GM12878 (cell line): ENCODE measurements at regions not wholly inside any gene's neighbourhood (a gene's known extent, or its start where the extent isn't known, plus 50 kb on each side); places are given as distances from the start of the nearest gene placed in this dataset.

ENCODE experiments used
- ATAC-seq: fragments of 200-7000 bp; cut with Tn5 transposase; 3 replicates; pipeline ENCODE4 v1.9.1; 2020; ENCODE audit warnings: mild to moderate bottlenecking, moderate library complexity
- BruUV-seq: library from RNA; stranded (reverse); fragments of 400-500 nt; replicated peaks from 2 replicates; lab custom pipeline; 2021; lab: Mats Ljungman, UMichigan
- CTCF ChIA-PET: fragments of 300-600 bp; sonication (Branson Sonifier 250); formaldehyde crosslinking; extraction: SDS; loops from one replicate; lab custom pipeline; 2021; ENCODE audit warnings: inconsistent platforms; lab: Yijun Ruan, JAX
- POLR2A ChIA-PET: fragments of 350-600 bp; formaldehyde crosslinking; extraction: SDS; loops from one replicate; lab custom pipeline; 2021; ENCODE audit warnings: inconsistent platforms; lab: Charles Lee
- RAD21 ChIA-PET: fragments of 300-600 bp; sonication (Branson Sonifier 250); formaldehyde crosslinking; loops from one replicate; lab custom pipeline; 2023; ENCODE audit warnings: antibody characterized with exemption; ENCODE audit not compliant: unreplicated experiment; lab: Charles Lee
- SMC1A ChIA-PET: fragments of 300-600 bp; sonication (Branson Sonifier 250); formaldehyde crosslinking; loops from one replicate; lab custom pipeline; 2023; ENCODE audit not compliant: unreplicated experiment, uncharacterized antibody; lab: Charles Lee
- DNase-seq: peaks from one replicate; pipeline ENCODE4 v3.0.0-alpha.2; 2011; ENCODE audit warnings: low read depth, low spot score
- FAIRE-seq: peaks from 3 replicates; lab custom pipeline; 2011; peaks lifted over from hg19 to GRCh38; lab: Jason Lieb, UNC
- H2AFZ ChIP-seq: 2 replicates; pipeline ENCODE4 v1.6.0; 2011; ENCODE audit warnings: low read depth, low read length, control low read depth; ENCODE audit not compliant: control insufficient read depth
- H3K27ac ChIP-seq: 2 replicates; pipeline ENCODE4 v1.5.1; 2011; ENCODE audit warnings: control low read depth; ENCODE audit not compliant: control insufficient read depth, insufficient read depth
- H3K27me3 ChIP-seq, 2 experiments: replicated peaks in 1 of 2; 2 replicates each; pipeline versions ENCODE4 v1.6.0 to v1.6.1; 2011; ENCODE audit warnings: low read length in 1 of 2; ENCODE audit not compliant: control insufficient read depth in 2 of 2, insufficient read depth in 2 of 2
- H3K36me3 ChIP-seq, 2 experiments: 2 replicates each; pipeline ENCODE4 v1.5.1; 2011; ENCODE audit warnings: low read length in 1 of 2; ENCODE audit not compliant: control insufficient read depth in 2 of 2, insufficient read depth in 2 of 2
- H3K4me1 ChIP-seq: 2 replicates; pipeline ENCODE4 v1.6.1; 2011; ENCODE audit warnings: mild to moderate bottlenecking, low read length, moderate library complexity, mixed read lengths; ENCODE audit not compliant: control insufficient read depth, insufficient read depth
- H3K4me2 ChIP-seq: 2 replicates; pipeline ENCODE4 v1.6.0; 2011; ENCODE audit warnings: control low read depth; ENCODE audit not compliant: control insufficient read depth, insufficient read depth
- H3K4me3 ChIP-seq: fragments of 200-600 bp; sonication (generic); 2 replicates; pipeline ENCODE4 v1.5.1; 2016
- H3K79me2 ChIP-seq: 2 replicates; pipeline ENCODE4 v1.6.0; 2011; ENCODE audit warnings: low read length; ENCODE audit not compliant: control insufficient read depth, insufficient read depth
- H3K9ac ChIP-seq: 2 replicates; pipeline ENCODE4 v1.8.0; 2011; ENCODE audit warnings: low read length, control low read depth, mixed read lengths; ENCODE audit not compliant: control insufficient read depth, insufficient read depth
- H3K9me3 ChIP-seq: replicated peaks from 3 replicates; pipeline ENCODE4 v1.5.1; 2011; ENCODE audit warnings: mild to moderate bottlenecking, low read length; ENCODE audit not compliant: control insufficient read depth, insufficient read depth
- H4K20me1 ChIP-seq: 2 replicates; pipeline ENCODE4 v1.6.0; 2011; ENCODE audit not compliant: control insufficient read depth, insufficient read depth
- BACH1 ChIP-seq: fragments of 450-650 bp; IDR thresholded peaks from 2 replicates; pipeline ENCODE4 v1.6.1; 2017; ENCODE audit warnings: mild to moderate bottlenecking, borderline replicate concordance
- CREM ChIP-seq: IDR thresholded peaks from 2 replicates; pipeline ENCODE4 v1.6.1; 2014; ENCODE audit warnings: antibody characterized with exemption, low read depth
- EED ChIP-seq: sonication (generic); IDR thresholded peaks from 2 replicates; pipeline ENCODE4 v1.6.1; 2016; ENCODE audit warnings: antibody characterized with exemption, low read depth
- FOS ChIP-seq: IDR thresholded peaks from 3 replicates; pipeline ENCODE4 v1.6.1; 2011; ENCODE audit warnings: borderline replicate concordance; ENCODE audit not compliant: insufficient read length; ENCODE audit errors: extremely low read depth
- HCFC1 ChIP-seq: fragments of 150-350 bp; IDR thresholded peaks from 2 replicates; pipeline ENCODE4 v1.6.1; 2014; ENCODE audit warnings: low read length
- HDGF ChIP-seq: fragments of 450-650 bp; IDR thresholded peaks from 2 replicates; pipeline ENCODE4 v1.6.1; 2016; ENCODE audit warnings: antibody characterized with exemption
- IKZF1 ChIP-seq: fragments of 450-650 bp; conservative IDR thresholded peaks from 2 replicates; pipeline ENCODE4 v1.6.1; 2017; ENCODE audit warnings: antibody characterized with exemption, mild to moderate bottlenecking
- MYB ChIP-seq: fragments of 150-350 bp; IDR thresholded peaks from 2 replicates; pipeline ENCODE4 v1.6.1; 2014; ENCODE audit warnings: mild to moderate bottlenecking, low read depth, low read length, borderline replicate concordance
- NBN ChIP-seq: fragments of 450-650 bp; IDR thresholded peaks from 2 replicates; pipeline ENCODE4 v1.6.1; 2016
- RAD21 ChIP-seq: IDR thresholded peaks from 2 replicates; pipeline ENCODE4 v1.6.1; 2011; ENCODE audit warnings: mild to moderate bottlenecking, low read depth, low read length, moderate library complexity; ENCODE audit not compliant: insufficient read depth
- SIN3A ChIP-seq: IDR thresholded peaks from 2 replicates; pipeline ENCODE4 v1.6.1; 2012; ENCODE audit warnings: low read depth, low read length, improper control_type of control experiment
- SIX5 ChIP-seq: IDR thresholded peaks from 2 replicates; pipeline ENCODE4 v1.6.1; 2011; ENCODE audit warnings: mild to moderate bottlenecking, low read depth, low read length, moderate library complexity; ENCODE audit not compliant: severe bottlenecking
- ZBED1 ChIP-seq: IDR thresholded peaks from 2 replicates; pipeline ENCODE4 v1.6.1; 2016; ENCODE audit warnings: borderline replicate concordance
- ZNF24 ChIP-seq: fragments of 450-650 bp; IDR thresholded peaks from 2 replicates; pipeline ENCODE4 v1.6.1; 2017; ENCODE audit warnings: antibody characterized with exemption, mild to moderate bottlenecking
- ZNF622 ChIP-seq: fragments of 450-650 bp; IDR thresholded peaks from 2 replicates; pipeline ENCODE4 v1.6.1; 2017; ENCODE audit warnings: mild to moderate bottlenecking, inconsistent platforms
- WGBS: methylation state at CpG from one replicate; pipeline ENCODE4 v1.1.6; 2016; ENCODE audit warnings: low lambda C conversion rate; ENCODE audit not compliant: insufficient replicate concordance, insufficient coverage; ENCODE audit errors: missing lambda C conversion rate; 5-methylcytosine and 5-hydroxymethylcytosine counted together
- in situ Hi-C: fragments of 300-500 bp; cut with MboI; formaldehyde crosslinking; loops from 9 replicates; pipeline ENCODE4 v1.14.3; 2018; ENCODE audit warnings: mixed read lengths
- intact Hi-C: fragments of 100-400 bp; cut with micrococcal nuclease; formaldehyde crosslinking; loops from one replicate; pipeline ENCODE4 v1.14.2; 2022; ENCODE audit not compliant: unreplicated experiment
- TF ChIP-seq, protein P1 (sequence below): fragments of 450-650 bp; formaldehyde crosslinking; IDR thresholded peaks from 2 replicates; pipeline ENCODE4 v1.5.0; 2022; ENCODE audit warnings: mild to moderate bottlenecking, missing genetic modification characterization
- TF ChIP-seq, protein P2 (sequence below): fragments of 150-350 bp; IDR thresholded peaks from 2 replicates; pipeline ENCODE4 v1.6.1; 2014; ENCODE audit warnings: mild to moderate bottlenecking, low read depth, low read length
- TF ChIP-seq, protein P3 (sequence below): fragments of 450-650 bp; IDR thresholded peaks from 2 replicates; pipeline ENCODE4 v1.6.1; 2016; ENCODE audit warnings: mild to moderate bottlenecking
- TF ChIP-seq, protein P4 (sequence below): IDR thresholded peaks from 2 replicates; pipeline ENCODE4 v1.6.1; 2012; ENCODE audit warnings: low read length, inconsistent platforms

DNA sequence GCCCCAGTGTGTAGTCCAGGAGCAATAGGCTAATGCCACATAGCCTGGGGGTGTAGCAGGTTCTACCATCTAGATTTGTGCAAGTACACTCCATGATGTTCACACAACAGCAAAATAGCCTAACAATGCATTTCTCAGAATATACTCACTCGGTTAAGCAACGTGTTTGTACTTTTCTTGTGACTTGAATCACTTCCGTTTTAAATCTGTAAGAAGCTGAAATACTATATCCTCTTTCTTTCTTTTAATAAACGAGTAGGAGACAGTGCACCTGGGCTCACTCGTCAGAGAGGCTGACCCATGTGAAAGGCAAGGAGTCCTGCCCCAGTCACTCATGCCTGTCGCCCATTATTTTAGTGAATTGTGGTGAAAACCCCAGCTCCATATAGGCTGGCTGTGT lies 201.6 kb downstream of the FOXA2 start:
- POLR2A ChIA-PET, result no interaction called here
- Histone ChIP-seq H3K36me3 (no peaks in the 10 kb centered on the region), H3K79me2 (no peaks in the 10 kb centered on the region), H3K27ac (no peak overlapping the region), H3K9ac (no peak overlapping the region), H3K4me3 (no peak overlapping the region), H2AFZ (no peak overlapping the region), H3K27me3 (no peaks in the 10 kb centered on the region), H3K9me3 (no peaks in the 10 kb centered on the region), H3K4me2 (no peak overlapping the region), H4K20me1 (no peaks in the 10 kb centered on the region), H3K4me1 (no peaks in the 10 kb centered on the region)
- peak; percentile 44 for ATAC-seq
- no TSS peak for BruUV-seq
- intact Hi-C loops, result no loop called here
- WGBS, result 22% methylated on average over 6 of the region's 6 CpGs
- DNase-seq, result no peak
- TF ChIP-seq, protein P1, sequence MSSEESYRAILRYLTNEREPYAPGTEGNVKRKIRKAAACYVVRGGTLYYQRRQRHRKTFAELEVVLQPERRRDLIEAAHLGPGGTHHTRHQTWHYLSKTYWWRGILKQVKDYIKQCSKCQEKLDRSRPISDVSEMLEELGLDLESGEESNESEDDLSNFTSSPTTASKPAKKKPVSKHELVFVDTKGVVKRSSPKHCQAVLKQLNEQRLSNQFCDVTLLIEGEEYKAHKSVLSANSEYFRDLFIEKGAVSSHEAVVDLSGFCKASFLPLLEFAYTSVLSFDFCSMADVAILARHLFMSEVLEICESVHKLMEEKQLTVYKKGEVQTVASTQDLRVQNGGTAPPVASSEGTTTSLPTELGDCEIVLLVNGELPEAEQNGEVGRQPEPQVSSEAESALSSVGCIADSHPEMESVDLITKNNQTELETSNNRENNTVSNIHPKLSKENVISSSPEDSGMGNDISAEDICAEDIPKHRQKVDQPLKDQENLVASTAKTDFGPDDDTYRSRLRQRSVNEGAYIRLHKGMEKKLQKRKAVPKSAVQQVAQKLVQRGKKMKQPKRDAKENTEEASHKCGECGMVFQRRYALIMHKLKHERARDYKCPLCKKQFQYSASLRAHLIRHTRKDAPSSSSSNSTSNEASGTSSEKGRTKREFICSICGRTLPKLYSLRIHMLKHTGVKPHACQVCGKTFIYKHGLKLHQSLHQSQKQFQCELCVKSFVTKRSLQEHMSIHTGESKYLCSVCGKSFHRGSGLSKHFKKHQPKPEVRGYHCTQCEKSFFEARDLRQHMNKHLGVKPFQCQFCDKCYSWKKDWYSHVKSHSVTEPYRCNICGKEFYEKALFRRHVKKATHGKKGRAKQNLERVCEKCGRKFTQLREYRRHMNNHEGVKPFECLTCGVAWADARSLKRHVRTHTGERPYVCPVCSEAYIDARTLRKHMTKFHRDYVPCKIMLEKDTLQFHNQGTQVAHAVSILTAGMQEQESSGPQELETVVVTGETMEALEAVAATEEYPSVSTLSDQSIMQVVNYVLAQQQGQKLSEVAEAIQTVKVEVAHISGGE (CRISPR knock-in tag), result no peak
- TF ChIP-seq IKZF1 (no peak), FOS (no peak), ZNF622 (no peak), SIN3A (no peak), CREM (no peak), EED (no peak), RAD21 (no peak), HCFC1 (no peak), HDGF (no peak), ZBED1 (no peak), MYB (no peak), ZNF24 (no peak), SIX5 (no peak), BACH1 (no peak), NBN (no peak)
- TF ChIP-seq, protein P2, sequence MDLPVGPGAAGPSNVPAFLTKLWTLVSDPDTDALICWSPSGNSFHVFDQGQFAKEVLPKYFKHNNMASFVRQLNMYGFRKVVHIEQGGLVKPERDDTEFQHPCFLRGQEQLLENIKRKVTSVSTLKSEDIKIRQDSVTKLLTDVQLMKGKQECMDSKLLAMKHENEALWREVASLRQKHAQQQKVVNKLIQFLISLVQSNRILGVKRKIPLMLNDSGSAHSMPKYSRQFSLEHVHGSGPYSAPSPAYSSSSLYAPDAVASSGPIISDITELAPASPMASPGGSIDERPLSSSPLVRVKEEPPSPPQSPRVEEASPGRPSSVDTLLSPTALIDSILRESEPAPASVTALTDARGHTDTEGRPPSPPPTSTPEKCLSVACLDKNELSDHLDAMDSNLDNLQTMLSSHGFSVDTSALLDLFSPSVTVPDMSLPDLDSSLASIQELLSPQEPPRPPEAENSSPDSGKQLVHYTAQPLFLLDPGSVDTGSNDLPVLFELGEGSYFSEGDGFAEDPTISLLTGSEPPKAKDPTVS, result no peak
- TF ChIP-seq, protein P3, sequence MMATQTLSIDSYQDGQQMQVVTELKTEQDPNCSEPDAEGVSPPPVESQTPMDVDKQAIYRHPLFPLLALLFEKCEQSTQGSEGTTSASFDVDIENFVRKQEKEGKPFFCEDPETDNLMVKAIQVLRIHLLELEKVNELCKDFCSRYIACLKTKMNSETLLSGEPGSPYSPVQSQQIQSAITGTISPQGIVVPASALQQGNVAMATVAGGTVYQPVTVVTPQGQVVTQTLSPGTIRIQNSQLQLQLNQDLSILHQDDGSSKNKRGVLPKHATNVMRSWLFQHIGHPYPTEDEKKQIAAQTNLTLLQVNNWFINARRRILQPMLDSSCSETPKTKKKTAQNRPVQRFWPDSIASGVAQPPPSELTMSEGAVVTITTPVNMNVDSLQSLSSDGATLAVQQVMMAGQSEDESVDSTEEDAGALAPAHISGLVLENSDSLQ, result no peak
- TF ChIP-seq, protein P4, sequence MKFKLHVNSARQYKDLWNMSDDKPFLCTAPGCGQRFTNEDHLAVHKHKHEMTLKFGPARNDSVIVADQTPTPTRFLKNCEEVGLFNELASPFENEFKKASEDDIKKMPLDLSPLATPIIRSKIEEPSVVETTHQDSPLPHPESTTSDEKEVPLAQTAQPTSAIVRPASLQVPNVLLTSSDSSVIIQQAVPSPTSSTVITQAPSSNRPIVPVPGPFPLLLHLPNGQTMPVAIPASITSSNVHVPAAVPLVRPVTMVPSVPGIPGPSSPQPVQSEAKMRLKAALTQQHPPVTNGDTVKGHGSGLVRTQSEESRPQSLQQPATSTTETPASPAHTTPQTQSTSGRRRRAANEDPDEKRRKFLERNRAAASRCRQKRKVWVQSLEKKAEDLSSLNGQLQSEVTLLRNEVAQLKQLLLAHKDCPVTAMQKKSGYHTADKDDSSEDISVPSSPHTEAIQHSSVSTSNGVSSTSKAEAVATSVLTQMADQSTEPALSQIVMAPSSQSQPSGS, result no peak
- in situ Hi-C loops, result no loop called here
- RAD21 ChIA-PET, result no interaction called here
- CTCF ChIA-PET, result interaction anchor here (1.7 kb wide), 1 partner anchor 35 kb away, joined by 3 read pairs; no protein-coding TSS in a partner anchor
- SMC1A ChIA-PET, result interaction anchor here (0.7 to 1.4 kb wide), 2 partner anchors 32 to 44 kb away, joined by 3 read pairs; no protein-coding TSS in a partner anchor
- no peak for FAIRE-seq
